Fibroblast of lung (primary cell): ENCODE measurements at regions not wholly inside any gene's neighbourhood (a gene's known extent, or its start where the extent isn't known, plus 50 kb on each side); places are given as distances from the start of the nearest gene placed in this dataset.

Experiments
- DNase-seq, 2 donors: peaks; one replicate each; pipeline versions ENCODE4 v3.0.0 to v3.0.0-alpha.2; 2010; ENCODE audit warnings: low read depth in 2 of 2
- H2AFZ ChIP-seq: 2 replicates; pipeline ENCODE4 v1.5.1; 2012; ENCODE audit warnings: low read length, control low read depth, inconsistent platforms
- H3K27ac ChIP-seq: 2 replicates; pipeline ENCODE4 v1.5.1; 2011; ENCODE audit warnings: low read length, control low read depth; ENCODE audit not compliant: insufficient read depth
- H3K27me3 ChIP-seq: 2 replicates; pipeline ENCODE4 v1.5.1; 2011; ENCODE audit warnings: mild to moderate bottlenecking, low read length; ENCODE audit not compliant: control insufficient read depth, insufficient read depth
- H3K36me3 ChIP-seq: 2 replicates; pipeline ENCODE4 v1.5.1; 2011; ENCODE audit warnings: low read length; ENCODE audit not compliant: control insufficient read depth, insufficient read depth
- H3K4me1 ChIP-seq: 2 replicates; pipeline ENCODE4 v1.5.1; 2011; ENCODE audit warnings: low read length; ENCODE audit not compliant: control insufficient read depth, insufficient read depth; ENCODE audit errors: extremely low read depth
- H3K4me2 ChIP-seq: 2 replicates; pipeline ENCODE4 v1.5.1; 2011; ENCODE audit warnings: low read length, control low read depth; ENCODE audit not compliant: insufficient read depth; ENCODE audit errors: extremely low read depth
- H3K4me3 ChIP-seq, 4 experiments: fragments of 200-600 bp in 1 of 4; sonication (generic) in 1 of 4; replicated peaks in 1 of 4; 2 replicates each; pipeline ENCODE4 v1.5.1; 2011 to 2016; ENCODE audit warnings: low read length in 4 of 4, low read depth in 3 of 4, mild to moderate bottlenecking in 3 of 4, control low read depth in 2 of 4, inconsistent platforms in 1 of 4, mixed read lengths in 1 of 4; ENCODE audit not compliant: insufficient read depth in 1 of 4; ENCODE audit errors: control extremely low read depth in 1 of 4
- H3K79me2 ChIP-seq: 2 replicates; pipeline ENCODE4 v1.5.1; 2012; ENCODE audit warnings: mild to moderate bottlenecking, low read length, inconsistent platforms; ENCODE audit not compliant: control insufficient read depth, insufficient read depth
- H3K9ac ChIP-seq: 2 replicates; pipeline ENCODE4 v1.5.1; 2011; ENCODE audit warnings: mild to moderate bottlenecking, low read length, control low read depth; ENCODE audit not compliant: insufficient read depth
- H3K9me3 ChIP-seq: 2 replicates; pipeline ENCODE4 v1.5.1; 2012; ENCODE audit warnings: low read depth, low read length; ENCODE audit not compliant: control insufficient read depth, insufficient read depth
- H4K20me1 ChIP-seq: 2 replicates; pipeline ENCODE4 v1.5.1; 2011; ENCODE audit warnings: low read length; ENCODE audit not compliant: control insufficient read depth, insufficient read depth; ENCODE audit errors: extremely low read depth
- EZH2 ChIP-seq: IDR thresholded peaks from 2 replicates; pipeline ENCODE4 v1.5.1; 2012; ENCODE audit warnings: low read length, control low read depth, mild to moderate bottlenecking; ENCODE audit errors: missing control alignments
- TF ChIP-seq, protein P1 (sequence below), 2 donors: IDR thresholded peaks in 1 of 2; conservative IDR thresholded peaks in 1 of 2; 1 replicate in 1 of 2; 2 replicates in 1 of 2; pipeline ENCODE4 v1.5.1; 2011 to 2012; ENCODE audit warnings: low read length in 2 of 2, control low read depth in 1 of 2, inconsistent platforms in 1 of 2, low read depth in 1 of 2, mild to moderate bottlenecking in 1 of 2

DNA sequence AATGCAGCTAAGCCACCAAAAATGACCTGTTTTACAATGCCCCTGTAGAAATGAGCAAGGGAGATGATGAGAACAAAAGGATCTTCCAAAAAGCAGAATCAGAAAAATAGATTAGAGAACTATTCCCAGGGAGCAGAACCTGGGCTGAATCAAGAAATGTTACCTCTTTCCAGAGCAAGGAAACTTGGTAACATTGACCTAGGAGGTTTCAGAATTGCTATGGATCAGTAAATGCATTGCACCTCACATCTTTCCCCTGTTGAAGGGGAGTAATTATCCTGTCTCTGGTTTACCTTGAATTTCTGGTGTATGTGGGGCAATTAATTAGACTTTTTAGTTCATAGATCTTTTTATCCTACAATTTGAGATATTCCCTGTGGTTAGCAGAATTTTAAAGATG is 151.2 kb upstream of the RAI14 start:
- Histone ChIP-seq H3K9ac (no peak overlapping the region), H2AFZ (no peak overlapping the region), H3K27ac (no peak overlapping the region), H3K36me3 (no peaks in the 10 kb centered on the region), H3K4me1 (peaks cover 3% of the 10 kb centered on the region), H3K4me3 (no peak overlapping the region), H3K79me2 (no peaks in the 10 kb centered on the region), H4K20me1 (no peaks in the 10 kb centered on the region), H3K4me2 (no peak overlapping the region), H3K9me3 (no peaks in the 10 kb centered on the region), H3K27me3 (no peaks in the 10 kb centered on the region)
- TF ChIP-seq, protein P1, sequence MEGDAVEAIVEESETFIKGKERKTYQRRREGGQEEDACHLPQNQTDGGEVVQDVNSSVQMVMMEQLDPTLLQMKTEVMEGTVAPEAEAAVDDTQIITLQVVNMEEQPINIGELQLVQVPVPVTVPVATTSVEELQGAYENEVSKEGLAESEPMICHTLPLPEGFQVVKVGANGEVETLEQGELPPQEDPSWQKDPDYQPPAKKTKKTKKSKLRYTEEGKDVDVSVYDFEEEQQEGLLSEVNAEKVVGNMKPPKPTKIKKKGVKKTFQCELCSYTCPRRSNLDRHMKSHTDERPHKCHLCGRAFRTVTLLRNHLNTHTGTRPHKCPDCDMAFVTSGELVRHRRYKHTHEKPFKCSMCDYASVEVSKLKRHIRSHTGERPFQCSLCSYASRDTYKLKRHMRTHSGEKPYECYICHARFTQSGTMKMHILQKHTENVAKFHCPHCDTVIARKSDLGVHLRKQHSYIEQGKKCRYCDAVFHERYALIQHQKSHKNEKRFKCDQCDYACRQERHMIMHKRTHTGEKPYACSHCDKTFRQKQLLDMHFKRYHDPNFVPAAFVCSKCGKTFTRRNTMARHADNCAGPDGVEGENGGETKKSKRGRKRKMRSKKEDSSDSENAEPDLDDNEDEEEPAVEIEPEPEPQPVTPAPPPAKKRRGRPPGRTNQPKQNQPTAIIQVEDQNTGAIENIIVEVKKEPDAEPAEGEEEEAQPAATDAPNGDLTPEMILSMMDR (conservative IDR thresholded peaks at IDR 0.05 in 1 of 2, IDR thresholded peaks at IDR 0.05 in 1 of 2; ENCODE audit: low read depth in 1 of 2, low read length in 2 of 2), result no peak
- no peak for TF ChIP-seq EZH2
- no peak for DNase-seq

GRCh38 chr5:34505731-34506130 is 150.4 kb upstream of the RAI14 start:
- TF ChIP-seq EZH2, result no peak
- TF ChIP-seq, protein P1 (conservative IDR thresholded peaks at IDR 0.05 in 1 of 2, IDR thresholded peaks at IDR 0.05 in 1 of 2; ENCODE audit: low read depth in 1 of 2, low read length in 2 of 2), result no peak
- H2AFZ ChIP-seq, result no peak overlapping the region

DNA sequence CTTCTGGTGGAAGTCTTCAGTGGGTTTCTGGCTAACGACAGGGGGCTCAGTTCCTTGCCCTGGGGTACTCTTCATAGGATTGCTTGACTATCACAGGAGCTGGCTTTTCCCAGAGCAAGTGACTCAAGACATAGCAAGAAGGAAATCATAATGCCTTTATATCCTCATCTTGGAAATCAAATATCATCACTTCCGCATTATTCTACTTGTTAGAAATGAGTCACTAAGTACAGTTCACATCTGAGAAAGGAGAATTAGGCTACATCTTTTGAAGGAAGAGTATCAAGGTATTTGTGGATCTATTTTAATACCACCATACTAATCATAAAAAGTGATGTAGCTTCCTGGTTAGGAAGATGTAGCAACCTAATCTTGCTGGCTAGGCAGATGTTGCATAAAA is 148.2 kb upstream of the RAI14 start:
- no peak overlapping the region for H3K4me3 ChIP-seq
- no peaks in the 10 kb centered on the region for H3K36me3 ChIP-seq
- H3K79me2 ChIP-seq, result no peaks in the 10 kb centered on the region
- no peak for DNase-seq
- TF ChIP-seq, protein P1 (conservative IDR thresholded peaks at IDR 0.05 in 1 of 2, IDR thresholded peaks at IDR 0.05 in 1 of 2; ENCODE audit: low read depth in 1 of 2, low read length in 2 of 2), result no peak
- TF ChIP-seq EZH2, result no peak
- peaks cover 3% of the 10 kb centered on the region for H3K4me1 ChIP-seq
- H3K4me2 ChIP-seq, result no peak overlapping the region
- no peak overlapping the region for H2AFZ ChIP-seq
- H3K9ac ChIP-seq, result no peak overlapping the region
- no peaks in the 10 kb centered on the region for H3K27me3 ChIP-seq
- H3K9me3 ChIP-seq, result no peaks in the 10 kb centered on the region
- no peak overlapping the region for H3K27ac ChIP-seq
- H4K20me1 ChIP-seq, result no peaks in the 10 kb centered on the region

More at GRCh38 chr5:34505731-34506130, 150.4 kb upstream of the RAI14 start:
- H3K4me1 ChIP-seq, result peaks cover 3% of the 10 kb centered on the region
- no peaks in the 10 kb centered on the region for H4K20me1 ChIP-seq
- H3K27ac ChIP-seq, result no peak overlapping the region
- no peak overlapping the region for H3K9ac ChIP-seq
- H3K79me2 ChIP-seq, result no peaks in the 10 kb centered on the region
- DNase-seq, result no peak
- H3K9me3 ChIP-seq, result no peaks in the 10 kb centered on the region
- no peak overlapping the region for H3K4me2 ChIP-seq
- no peaks in the 10 kb centered on the region for H3K27me3 ChIP-seq
- no peaks in the 10 kb centered on the region for H3K36me3 ChIP-seq
- H3K4me3 ChIP-seq, result no peak overlapping the region
